ENCODE measurements at regions not wholly inside any gene's neighbourhood (a gene's known extent, or its start where the extent isn't known, plus 50 kb on each side); places are given as distances from the start of the nearest gene placed in this dataset.

GRCh38 chr7:79828866-79829265 is 305.8 kb upstream of the GNAI1 start:
- no peak for DNase-seq
- Histone ChIP-seq H3K27ac (no peak overlapping the region), H3K27me3 (no peaks in the 10 kb centered on the region), H3K4me3 (no peak overlapping the region), H3K9me3 (replicated peaks) (no peaks in the 10 kb centered on the region), H3K4me1 (no peaks in the 10 kb centered on the region), H3K36me3 (no peaks in the 10 kb centered on the region)

DNA sequence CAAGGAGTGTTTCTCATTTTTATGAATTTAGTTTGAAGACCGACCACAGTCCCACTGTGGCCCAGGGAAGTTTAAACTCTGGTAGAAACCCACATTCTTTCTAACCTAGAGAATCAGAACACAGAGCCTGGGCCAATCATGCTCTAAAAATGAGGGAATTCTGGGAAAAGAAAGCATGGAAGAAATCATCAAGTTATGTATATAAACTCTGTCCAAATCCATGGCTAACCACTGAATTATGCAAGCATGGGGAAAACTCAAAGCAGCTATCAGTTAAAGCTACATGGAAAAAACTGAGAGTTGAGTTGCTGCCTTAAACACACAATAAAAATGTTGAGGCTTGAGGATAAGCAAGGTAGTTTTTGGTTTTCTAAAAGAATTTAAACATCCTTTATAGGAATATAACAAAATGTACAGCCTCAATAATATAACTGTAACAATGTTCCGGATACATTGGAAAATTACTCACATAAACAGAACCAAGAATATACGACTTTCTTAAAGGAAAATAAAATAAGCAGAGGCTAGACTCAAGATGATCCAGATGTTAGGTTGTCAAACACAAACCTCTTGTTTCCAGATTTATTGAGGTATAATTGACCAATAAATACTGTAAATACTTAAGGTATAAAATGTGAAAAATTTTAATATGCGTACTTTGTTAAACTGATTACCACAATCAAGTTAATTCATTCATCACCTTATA is 311.2 kb upstream of the GNAI1 start:
- H3K27ac ChIP-seq = no peak overlapping the region
- no peaks in the 10 kb centered on the region for H3K36me3 ChIP-seq
- H3K9me3 ChIP-seq (replicated peaks) = no peaks in the 10 kb centered on the region
- no peaks in the 10 kb centered on the region for H3K27me3 ChIP-seq
- DNase-seq = no peak
- peaks cover 3% of the 10 kb centered on the region; the same call in 1 of the 2 replicates for H3K4me1 ChIP-seq
- no peak overlapping the region for H3K4me3 ChIP-seq

DNA sequence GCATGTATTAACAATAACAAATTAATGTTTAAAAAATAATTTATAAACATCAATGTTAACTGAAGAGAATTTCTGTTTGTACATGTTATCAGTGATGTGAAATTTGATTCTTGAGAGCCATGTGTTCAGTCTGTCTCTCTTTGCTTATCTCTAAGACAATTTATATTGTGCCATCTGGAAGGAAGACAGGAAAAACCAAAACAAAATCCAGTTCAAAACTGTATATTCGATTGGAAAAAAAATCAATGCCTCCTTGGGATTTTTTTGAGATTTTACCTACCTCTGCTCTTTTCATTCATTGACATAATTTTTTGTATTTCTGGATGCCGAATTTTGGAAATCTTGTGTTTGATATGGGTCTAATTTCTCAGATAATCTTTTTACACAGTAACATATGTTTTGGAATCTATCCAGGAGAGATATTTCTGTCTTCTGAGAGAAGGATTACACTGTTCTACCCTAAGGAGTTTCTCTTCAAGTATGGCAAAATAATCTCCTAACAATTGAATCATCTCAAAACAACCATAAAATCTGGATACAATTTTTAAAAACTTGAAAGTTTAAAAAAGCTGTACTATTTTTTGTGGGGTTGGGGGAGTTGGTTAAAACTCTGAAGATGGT is 311.9 kb upstream of the GNAI1 start:
- Histone ChIP-seq H3K4me3 (no peak overlapping the region), H3K4me1 (peaks cover 3% of the 10 kb centered on the region; the same call in 1 of the 2 replicates), H3K36me3 (no peaks in the 10 kb centered on the region), H3K9me3 (replicated peaks) (no peaks in the 10 kb centered on the region), H3K27me3 (no peaks in the 10 kb centered on the region), H3K27ac (no peak overlapping the region)
- DNase-seq = peak in 1 of 2 experiments; percentile 5

GRCh38 chr7:79820387-79820786 is 314.2 kb upstream of the GNAI1 start:
- H3K4me1 ChIP-seq = peaks cover 3% of the 10 kb centered on the region; the same call in 1 of the 2 replicates
- H3K27me3 ChIP-seq = no peaks in the 10 kb centered on the region
- H3K4me3 ChIP-seq = no peak overlapping the region
- H3K36me3 ChIP-seq = no peaks in the 10 kb centered on the region
- no peak overlapping the region for H3K27ac ChIP-seq
- H3K9me3 ChIP-seq (replicated peaks) = no peaks in the 10 kb centered on the region
- DNase-seq = peak; percentile 51 to 66

GRCh38 chr7:79810916-79811315 is 323.7 kb upstream of the GNAI1 start:
- no peak for DNase-seq
- Histone ChIP-seq H3K9me3 (replicated peaks) (no peaks in the 10 kb centered on the region), H3K27me3 (no peaks in the 10 kb centered on the region), H3K27ac (no peak overlapping the region), H3K36me3 (no peaks in the 10 kb centered on the region), H3K4me1 (no peaks in the 10 kb centered on the region), H3K4me3 (no peak overlapping the region)

DNA sequence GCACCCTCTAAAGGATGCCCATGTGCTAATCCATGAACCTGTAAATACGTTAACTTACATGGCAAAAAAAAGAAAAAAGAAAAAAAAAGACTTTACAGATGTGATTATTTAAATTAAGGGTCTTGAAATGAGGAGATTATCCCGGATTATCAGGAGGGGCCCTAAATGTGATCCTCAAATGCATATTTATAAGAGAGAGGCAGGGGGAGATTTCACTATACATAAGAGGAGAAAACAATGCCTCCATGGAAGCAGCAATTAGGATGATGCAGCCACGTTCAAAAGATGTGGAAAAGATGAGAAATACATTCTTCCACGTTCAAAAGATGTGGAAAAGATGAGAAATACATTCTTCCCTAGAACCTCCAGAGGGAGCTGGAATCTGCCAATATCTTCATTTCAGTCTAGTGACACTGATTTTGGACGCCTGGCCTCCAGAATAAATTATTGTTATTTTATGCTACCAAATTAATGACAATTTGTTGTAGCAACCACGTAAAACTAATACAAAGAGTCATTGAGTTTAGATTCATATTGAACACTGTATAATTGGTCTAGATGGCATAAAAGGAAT is 328.4 kb upstream of the GNAI1 start:
- Histone ChIP-seq H3K4me1 (no peaks in the 10 kb centered on the region), H3K27ac (no peak overlapping the region), H3K27me3 (no peaks in the 10 kb centered on the region), H3K36me3 (no peaks in the 10 kb centered on the region), H3K9me3 (replicated peaks) (no peaks in the 10 kb centered on the region), H3K4me3 (no peak overlapping the region)
- DNase-seq = peak in 1 of 2 experiments; percentile 15

DNA sequence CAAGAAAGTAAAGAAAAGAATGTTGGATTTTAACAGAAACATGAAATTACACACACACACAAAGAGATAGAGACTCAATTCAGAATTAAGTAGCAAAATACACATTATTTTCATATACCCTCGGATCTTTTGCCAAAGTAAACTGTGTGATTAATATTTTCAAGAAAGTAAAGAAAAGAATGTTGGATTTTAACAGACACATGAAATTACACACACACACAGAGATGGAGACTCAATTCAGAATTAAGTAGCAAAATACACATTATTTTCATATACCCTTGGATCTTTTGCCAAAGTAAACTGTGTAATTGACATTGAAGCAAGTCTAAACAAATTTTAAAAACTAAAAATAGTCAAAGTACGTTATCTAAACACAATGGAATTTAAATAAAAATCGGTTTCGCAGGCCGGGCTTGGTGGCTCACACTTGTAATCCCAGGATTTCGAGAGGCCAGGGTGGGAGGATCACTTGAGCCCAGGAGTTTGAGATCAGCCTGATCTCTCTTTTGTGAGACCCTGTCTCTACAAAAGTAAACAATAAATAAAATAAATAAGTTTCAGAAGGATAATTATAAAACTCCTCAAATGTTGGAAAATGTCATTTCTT is 337.3 kb upstream of the MAGI2 start:
- H3K9me3 ChIP-seq (replicated peaks) = no peaks in the 10 kb centered on the region
- H3K27me3 ChIP-seq = no peaks in the 10 kb centered on the region
- no peaks in the 10 kb centered on the region for H3K4me1 ChIP-seq
- no peak overlapping the region for H3K4me3 ChIP-seq
- H3K27ac ChIP-seq = no peak overlapping the region
- DNase-seq = no peak
- no peaks in the 10 kb centered on the region for H3K36me3 ChIP-seq

- Histone ChIP-seq H3K27me3 (no peaks in the 10 kb centered on the region), H3K27ac (no peak overlapping the region), H3K36me3 (no peaks in the 10 kb centered on the region), H3K4me1 (no peaks in the 10 kb centered on the region), H3K4me3 (no peak overlapping the region), H3K9me3 (replicated peaks) (no peaks in the 10 kb centered on the region)
- DNase-seq = no peak
These were observed 336.3 kb upstream of the MAGI2 start for GRCh38 chr7:79789584-79790345.

DNA sequence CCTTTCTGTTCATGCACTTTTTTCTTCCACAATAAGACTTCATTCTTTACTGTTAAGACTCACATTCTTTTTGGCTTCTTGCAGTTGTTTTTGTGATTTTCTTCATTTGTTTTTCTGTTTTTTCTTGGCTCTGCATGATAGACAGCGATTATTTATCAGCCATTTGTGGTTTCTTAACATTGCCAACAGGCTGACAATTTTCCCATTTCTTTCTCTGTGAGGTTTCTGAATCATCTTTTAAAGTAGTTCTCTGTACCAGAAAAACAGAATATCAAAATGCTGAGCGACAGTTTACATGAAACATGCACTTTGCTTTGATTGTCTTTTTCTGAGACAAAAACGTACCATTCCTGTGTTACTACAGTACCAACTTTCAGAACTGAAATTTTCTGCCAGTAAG is 334.2 kb upstream of the MAGI2 start:
- Histone ChIP-seq H3K4me3 (no peak overlapping the region), H3K27me3 (no peaks in the 10 kb centered on the region), H3K36me3 (no peaks in the 10 kb centered on the region), H3K4me1 (no peaks in the 10 kb centered on the region), H3K9me3 (replicated peaks) (no peaks in the 10 kb centered on the region), H3K27ac (no peak overlapping the region)
- DNase-seq = no peak

DNA sequence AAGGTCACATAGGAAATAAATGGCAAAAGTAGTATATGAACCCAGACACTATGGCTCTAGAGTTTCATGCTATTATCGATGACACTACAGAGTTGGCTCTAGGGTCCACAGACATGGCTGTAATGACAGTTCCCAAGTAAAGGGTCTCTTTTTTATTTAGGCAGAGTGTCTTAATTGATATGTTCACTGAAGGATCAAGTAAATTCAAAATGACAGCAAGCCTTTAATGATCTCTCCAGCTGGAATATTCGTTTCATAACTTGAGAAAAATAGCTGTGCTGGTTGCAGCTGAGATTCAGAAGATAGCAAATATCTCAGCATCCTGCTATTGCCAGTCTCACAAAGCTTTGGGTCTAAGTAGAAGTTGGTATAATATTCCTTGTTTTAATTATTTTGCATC is 333.6 kb upstream of the MAGI2 start:
- no peak for DNase-seq
- no peaks in the 10 kb centered on the region for H3K9me3 ChIP-seq (replicated peaks)
- H3K27ac ChIP-seq = no peak overlapping the region
- no peak overlapping the region for H3K4me3 ChIP-seq
- H3K36me3 ChIP-seq = no peaks in the 10 kb centered on the region
- no peaks in the 10 kb centered on the region for H3K27me3 ChIP-seq
- no peaks in the 10 kb centered on the region for H3K4me1 ChIP-seq

- no peaks in the 10 kb centered on the region for H3K27me3 ChIP-seq
- DNase-seq = no peak
- no peaks in the 10 kb centered on the region for H3K9me3 ChIP-seq (replicated peaks)
- no peak overlapping the region for H3K27ac ChIP-seq
- no peak overlapping the region for H3K4me3 ChIP-seq
- H3K36me3 ChIP-seq = no peaks in the 10 kb centered on the region
- H3K4me1 ChIP-seq = no peaks in the 10 kb centered on the region
These were observed 332.7 kb upstream of the MAGI2 start for GRCh38 chr7:79786187-79786586.

DNA sequence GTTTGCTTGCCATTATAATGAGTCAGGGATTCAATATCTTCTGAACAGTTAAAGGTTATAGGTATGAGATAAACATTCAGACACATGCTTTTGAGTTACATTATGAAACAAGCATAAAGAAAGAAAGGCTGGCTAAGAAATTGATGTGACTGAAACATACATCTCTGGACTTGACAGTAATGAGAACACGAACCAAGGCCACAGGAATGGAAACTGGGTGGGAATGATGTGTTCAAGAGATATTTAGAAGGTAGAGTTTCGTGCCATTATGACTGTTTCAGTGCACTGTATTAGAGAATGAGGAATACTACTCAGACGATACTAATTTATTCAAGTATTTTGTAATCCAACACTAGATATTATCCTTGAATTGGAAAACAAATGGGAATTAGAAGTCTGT is 332.1 kb upstream of the MAGI2 start:
- no peak for DNase-seq
- H3K9me3 ChIP-seq (replicated peaks) = no peaks in the 10 kb centered on the region
- H3K27ac ChIP-seq = no peak overlapping the region
- no peaks in the 10 kb centered on the region for H3K36me3 ChIP-seq
- H3K4me1 ChIP-seq = no peaks in the 10 kb centered on the region
- no peak overlapping the region for H3K4me3 ChIP-seq
- H3K27me3 ChIP-seq = no peaks in the 10 kb centered on the region

DNA sequence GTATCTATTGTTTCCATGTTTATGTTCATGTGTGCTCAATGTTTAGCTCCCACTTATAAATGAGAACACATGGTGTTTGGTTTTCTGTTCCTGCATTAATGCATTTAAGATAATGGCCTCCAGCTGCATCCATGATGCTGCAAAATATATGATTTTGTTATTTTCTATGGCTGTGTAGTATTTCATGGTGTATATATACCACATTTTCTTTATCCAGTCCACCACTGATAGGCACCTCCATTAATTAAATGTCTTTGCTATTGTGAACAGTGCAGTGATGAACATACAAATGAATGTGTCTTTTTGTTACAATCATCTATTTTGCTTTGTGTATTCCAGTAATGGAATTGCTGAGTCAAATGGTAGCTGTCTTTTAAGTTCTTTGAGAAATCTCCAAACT is 329.4 kb upstream of the MAGI2 start:
- Histone ChIP-seq H3K27ac (no peak overlapping the region), H3K4me3 (no peak overlapping the region), H3K9me3 (replicated peaks) (no peaks in the 10 kb centered on the region), H3K36me3 (no peaks in the 10 kb centered on the region), H3K27me3 (no peaks in the 10 kb centered on the region), H3K4me1 (no peaks in the 10 kb centered on the region)
- no peak for DNase-seq

DNA sequence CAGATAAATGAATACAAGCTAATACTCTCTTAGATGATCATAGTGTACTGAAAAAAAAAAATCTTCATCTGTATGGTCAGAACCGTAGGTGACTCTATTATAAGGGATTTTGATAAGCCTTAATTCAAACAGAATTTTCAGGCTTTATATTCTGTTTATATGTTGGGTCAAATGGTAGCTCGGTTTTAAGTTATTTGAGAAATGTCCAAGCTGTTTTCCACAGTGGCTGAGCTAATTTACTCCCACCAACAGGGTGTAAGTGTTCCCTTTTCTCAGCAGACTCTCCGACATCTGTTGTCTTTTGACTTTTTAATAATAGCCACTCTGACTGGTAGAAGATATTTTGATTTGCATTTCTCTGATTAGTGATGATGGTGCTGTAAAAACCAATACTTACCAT is 328.8 kb upstream of the MAGI2 start:
- H3K27ac ChIP-seq = no peak overlapping the region
- no peaks in the 10 kb centered on the region for H3K27me3 ChIP-seq
- no peak overlapping the region for H3K4me3 ChIP-seq
- H3K36me3 ChIP-seq = no peaks in the 10 kb centered on the region
- DNase-seq = no peak
- no peaks in the 10 kb centered on the region for H3K9me3 ChIP-seq (replicated peaks)
- no peaks in the 10 kb centered on the region for H3K4me1 ChIP-seq

GRCh38 chr7:79781716-79782115 is 328.2 kb upstream of the MAGI2 start:
- H3K4me1 ChIP-seq = no peaks in the 10 kb centered on the region
- H3K27ac ChIP-seq = no peak overlapping the region
- no peak overlapping the region for H3K4me3 ChIP-seq
- no peaks in the 10 kb centered on the region for H3K9me3 ChIP-seq (replicated peaks)
- H3K27me3 ChIP-seq = no peaks in the 10 kb centered on the region
- H3K36me3 ChIP-seq = no peaks in the 10 kb centered on the region
- DNase-seq = no peak
